CD4-positive, alpha-beta T cell (primary cell): ENCODE measurements at regions not wholly inside any gene's neighbourhood (a gene's known extent, or its start where the extent isn't known, plus 50 kb on each side); places are given as distances from the start of the nearest gene placed in this dataset.
A peak's percentile ranks its signal among the peaks of the same experiment; 100 is the strongest.

Experiments used
- ATAC-seq: fragments of 200-7000 bp; cut with Tn5 transposase; one replicate; pipeline ENCODE4 v1.10.0; 2022; ENCODE audit warnings: mild to moderate bottlenecking; ENCODE audit not compliant: poor library complexity
- CTCF ChIA-PET: fragments of 350-600 bp; sonication (Branson Sonifier 250); formaldehyde crosslinking; loops from one replicate; lab custom pipeline; 2021; ENCODE audit warnings: antibody characterized with exemption, inconsistent platforms; lab: Charles Lee
- POLR2A ChIA-PET: fragments of 350-600 bp; sonication (Branson Sonifier 250); formaldehyde crosslinking; loops from one replicate; lab custom pipeline; 2021; ENCODE audit warnings: antibody characterized with exemption, inconsistent platforms; lab: Charles Lee
- DNase-seq, 14 experiments: peaks; one replicate each; pipeline ENCODE4 v3.0.0-alpha.2; 2013 to 2020; ENCODE audit warnings: mixed read lengths in 2 of 14
- H3K27ac ChIP-seq, 2 donors: one replicate each; pipeline versions ENCODE4 v1.5.1 to v1.7.0; 2013; ENCODE audit warnings: low read length in 2 of 2, low read depth in 1 of 2, mild to moderate bottlenecking in 1 of 2
- H3K27me3 ChIP-seq, 2 experiments: 1 replicate in 1 of 2; 2 replicates in 1 of 2; pipeline versions ENCODE4 v1.6.1 to v1.7.0; 2013; ENCODE audit warnings: low read length in 2 of 2, control low read depth in 1 of 2, mild to moderate bottlenecking in 1 of 2, moderate library complexity in 1 of 2; ENCODE audit not compliant: insufficient read depth in 2 of 2, control insufficient read depth in 1 of 2
- H3K36me3 ChIP-seq: one replicate; pipeline ENCODE4 v1.6.1; 2013; ENCODE audit warnings: low read length, control low read depth; ENCODE audit not compliant: insufficient read depth
- H3K4me1 ChIP-seq: one replicate; pipeline ENCODE4 v1.6.1; 2013; ENCODE audit warnings: low read length, control low read depth; ENCODE audit not compliant: insufficient read depth
- H3K4me3 ChIP-seq: one replicate; pipeline ENCODE4 v1.5.1; 2013; ENCODE audit warnings: mild to moderate bottlenecking, low read length, moderate library complexity
- H3K9me3 ChIP-seq, 2 experiments: 1 replicate in 1 of 2; 2 replicates in 1 of 2; pipeline versions ENCODE4 v1.6.1 to v1.7.0; 2013; ENCODE audit warnings: low read length in 2 of 2, mild to moderate bottlenecking in 2 of 2, control low read depth in 1 of 2, moderate library complexity in 1 of 2; ENCODE audit not compliant: control insufficient read depth in 1 of 2, insufficient read depth in 1 of 2
- H3K27ac Mint-ChIP-seq: one replicate; pipeline ENCODE4 v1.8.0; 2020; ENCODE audit warnings: mixed read lengths
- H3K27me3 Mint-ChIP-seq: one replicate; pipeline ENCODE4 v1.8.0; 2021; ENCODE audit warnings: mixed read lengths
- H3K36me3 Mint-ChIP-seq: one replicate; pipeline ENCODE4 v1.8.0; 2021; ENCODE audit warnings: low read depth, mixed read lengths
- H3K4me1 Mint-ChIP-seq: one replicate; pipeline ENCODE4 v1.8.0; 2021; ENCODE audit warnings: low read depth, mixed read lengths
- H3K4me3 Mint-ChIP-seq: one replicate; pipeline ENCODE4 v1.8.0; 2020; ENCODE audit warnings: mild to moderate bottlenecking, mixed read lengths
- H3K9me3 Mint-ChIP-seq: one replicate; pipeline ENCODE4 v1.8.0; 2020; ENCODE audit warnings: mixed read lengths
- CTCF ChIP-seq: fragments of 200-600 bp; IDR thresholded peaks from one replicate; pipeline ENCODE4 v1.8.0; 2022; ENCODE audit warnings: antibody characterized with exemption, mild to moderate bottlenecking
- intact Hi-C, 2 experiments: fragments of 100-400 bp; cut with DNase I in 1 of 2; cut with micrococcal nuclease in 1 of 2; formaldehyde crosslinking; loops; one replicate each; pipeline versions ENCODE4 v1.15.1 to v1.9.0; 2023 to 2025; cut with DNase I, micrococcal nuclease

- Histone ChIP-seq H3K4me1 (peaks cover 61% of the 10 kb centered on the region), H3K36me3 (no peaks in the 10 kb centered on the region), H3K4me3 (no peak overlapping the region), H3K27ac (no peak overlapping the region), H3K27me3 (no peaks in the 10 kb centered on the region), H3K9me3 (no peaks in the 10 kb centered on the region)
- Mint-ChIP-seq H3K4me3 (no peak overlapping the region), H3K4me1 (peaks cover 78% of the 10 kb centered on the region), H3K9me3 (no peaks in the 10 kb centered on the region), H3K36me3 (no peaks in the 10 kb centered on the region), H3K27me3 (no peaks in the 10 kb centered on the region), H3K27ac (peak overlapping the region; percentile 88)
- intact Hi-C loops, result loop anchor here (5.0 to 10.0 kb wide), 4 partner anchors 42 to 232 kb away; no protein-coding TSS in a partner anchor
- ATAC-seq (no peak), DNase-seq (no peak)
- ChIA-PET CTCF (no interaction called here), POLR2A (no interaction called here)
- TF ChIP-seq CTCF, result no peak
These were observed 59.1 kb upstream of the CCN6 start for GRCh38 chr6:111994791-111995190.

- POLR2A ChIA-PET, result interaction anchor here (1.2 to 2.0 kb wide), 3 partner anchors 22 to 285 kb away, joined by 5 to 10 read pairs (median 10); partner anchors contain the start of gene FYN
- Mint-ChIP-seq H3K27ac (peak overlapping the region; percentile 88), H3K4me3 (no peak overlapping the region), H3K4me1 (peaks cover 72% of the 10 kb centered on the region), H3K9me3 (no peaks in the 10 kb centered on the region), H3K36me3 (no peaks in the 10 kb centered on the region), H3K27me3 (no peaks in the 10 kb centered on the region)
- CTCF ChIA-PET, result interaction anchor here (0.8 kb wide), 1 partner anchor 285 kb away, joined by 3 read pairs; no protein-coding TSS in a partner anchor
- H3K9me3 ChIP-seq, result no peaks in the 10 kb centered on the region
- DNase-seq (no peak), ATAC-seq (no peak)
- no peak overlapping the region for H3K27ac ChIP-seq
- no peak overlapping the region for H3K4me3 ChIP-seq
- no peaks in the 10 kb centered on the region for H3K36me3 ChIP-seq
- no peaks in the 10 kb centered on the region for H3K27me3 ChIP-seq
- no peak for TF ChIP-seq CTCF
- H3K4me1 ChIP-seq, result peaks cover 55% of the 10 kb centered on the region
- intact Hi-C loops, result loop anchor here (5.0 to 10.0 kb wide), 3 partner anchors 49 to 233 kb away; no protein-coding TSS in a partner anchor
These were observed 58.5 kb upstream of the CCN6 start for GRCh38 chr6:111995404-111995803.

GRCh38 chr6:111996144-111996865, 57.6 kb upstream of the CCN6 start:
- Mint-ChIP-seq H3K27ac (peak overlapping the region; percentile 82), H3K36me3 (no peaks in the 10 kb centered on the region), H3K4me1 (peaks cover 63% of the 10 kb centered on the region), H3K9me3 (no peaks in the 10 kb centered on the region), H3K4me3 (peak overlapping the region; percentile 75), H3K27me3 (no peaks in the 10 kb centered on the region)
- ATAC-seq (peak; percentile 33), DNase-seq (peak in 5 of 14 experiments; percentile 7 to 56 (median 21))
- Histone ChIP-seq H3K4me1 (peaks cover 49% of the 10 kb centered on the region), H3K4me3 (no peak overlapping the region), H3K9me3 (no peaks in the 10 kb centered on the region), H3K36me3 (no peaks in the 10 kb centered on the region), H3K27me3 (no peaks in the 10 kb centered on the region), H3K27ac (no peak overlapping the region)
- TF ChIP-seq CTCF, result no peak
- POLR2A ChIA-PET, result interaction anchor here (0.8 to 2.3 kb wide), 8 partner anchors 23 to 286 kb away, joined by 3 to 10 read pairs (median 5); partner anchors contain the start of gene FYN
- CTCF ChIA-PET, result interaction anchor here (0.7 to 2.0 kb wide), 8 partner anchors 117 to 287 kb away, joined by 3 to 6 read pairs (median 4); partner anchors contain the start of gene FYN
- intact Hi-C loops, result loop anchor here (2.0 to 10.0 kb wide), 4 partner anchors 48 to 234 kb away; no protein-coding TSS in a partner anchor
